ENCODE measurements at regions not wholly inside any gene's neighbourhood (a gene's known extent, or its start where the extent isn't known, plus 50 kb on each side); places are given as distances from the start of the nearest gene placed in this dataset.

- TF ChIP-seq ZNF555 (tag by site-specific recombination; conservative IDR thresholded peaks at IDR 0.05), result no peak
- no peak for TF ChIP-seq ZNF747 (tag by site-specific recombination; IDR thresholded peaks at IDR 0.05)
- TF ChIP-seq, protein P1, sequence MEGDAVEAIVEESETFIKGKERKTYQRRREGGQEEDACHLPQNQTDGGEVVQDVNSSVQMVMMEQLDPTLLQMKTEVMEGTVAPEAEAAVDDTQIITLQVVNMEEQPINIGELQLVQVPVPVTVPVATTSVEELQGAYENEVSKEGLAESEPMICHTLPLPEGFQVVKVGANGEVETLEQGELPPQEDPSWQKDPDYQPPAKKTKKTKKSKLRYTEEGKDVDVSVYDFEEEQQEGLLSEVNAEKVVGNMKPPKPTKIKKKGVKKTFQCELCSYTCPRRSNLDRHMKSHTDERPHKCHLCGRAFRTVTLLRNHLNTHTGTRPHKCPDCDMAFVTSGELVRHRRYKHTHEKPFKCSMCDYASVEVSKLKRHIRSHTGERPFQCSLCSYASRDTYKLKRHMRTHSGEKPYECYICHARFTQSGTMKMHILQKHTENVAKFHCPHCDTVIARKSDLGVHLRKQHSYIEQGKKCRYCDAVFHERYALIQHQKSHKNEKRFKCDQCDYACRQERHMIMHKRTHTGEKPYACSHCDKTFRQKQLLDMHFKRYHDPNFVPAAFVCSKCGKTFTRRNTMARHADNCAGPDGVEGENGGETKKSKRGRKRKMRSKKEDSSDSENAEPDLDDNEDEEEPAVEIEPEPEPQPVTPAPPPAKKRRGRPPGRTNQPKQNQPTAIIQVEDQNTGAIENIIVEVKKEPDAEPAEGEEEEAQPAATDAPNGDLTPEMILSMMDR (tag by site-specific recombination; IDR thresholded peaks at IDR 0.05), result no peak
- no peak for TF ChIP-seq ZNF362 (tag by site-specific recombination; IDR thresholded peaks at IDR 0.05)
- no peak for TF ChIP-seq SALL2 (tag by site-specific recombination; IDR thresholded peaks at IDR 0.05; ENCODE audit: borderline replicate concordance)
- no peak for TF ChIP-seq ZNF776 (tag by site-specific recombination; IDR thresholded peaks at IDR 0.05; ENCODE audit: borderline replicate concordance)
- no peak for TF ChIP-seq ZNF112 (tag by site-specific recombination; IDR thresholded peaks at IDR 0.05)
- no peak for TF ChIP-seq ZNF544 (tag by site-specific recombination; IDR thresholded peaks at IDR 0.05)
- TF ChIP-seq ZNF654 (tag by site-specific recombination; IDR thresholded peaks at IDR 0.05; ENCODE audit: low read depth), result no peak
- no peak for TF ChIP-seq ZBTB11 (tag by site-specific recombination; conservative IDR thresholded peaks at IDR 0.05; ENCODE audit: low read depth)
- no peak for TF ChIP-seq YY1 (tag by site-specific recombination; IDR thresholded peaks at IDR 0.05)
These were observed 312.9 kb upstream of the CDH19 start for GRCh38 chr18:66916834-66917233.
